ENCODE measurements at regions not wholly inside any gene's neighbourhood (a gene's known extent, or its start where the extent isn't known, plus 50 kb on each side); places are given as distances from the start of the nearest gene placed in this dataset.

GRCh38 chr18:54035927-54036326 is 188.5 kb downstream of the MBD2 start:
- no peak overlapping the region for H2AFZ ChIP-seq (replicated peaks; ENCODE audit: low read length, poor library complexity)
- no peaks in the 10 kb centered on the region for H3K27me3 ChIP-seq (ENCODE audit: control insufficient read depth, insufficient read depth, low read length)
- H3K9me1 ChIP-seq (ENCODE audit: insufficient read depth, low read length), result no peaks in the 10 kb centered on the region
- no TSS peak for BruUV-seq (replicated peaks)
- no peak overlapping the region for H3K9ac ChIP-seq (ENCODE audit: low read depth, low read length)
- H4K8ac ChIP-seq (ENCODE audit: low read depth in 2 of 2, low read length in 2 of 2), result no peak overlapping the region
- H2BK20ac ChIP-seq (ENCODE audit: low read depth, low read length), result no peak overlapping the region
- TF ChIP-seq USF2 (IDR thresholded peaks at IDR 0.05; ENCODE audit: low read depth, low read length), result no peak
- TF ChIP-seq FOS (IDR thresholded peaks at IDR 0.05; ENCODE audit: low read depth, low read length), result no peak
- TF ChIP-seq MAZ (IDR thresholded peaks at IDR 0.05; ENCODE audit: borderline replicate concordance, low read depth, low read length), result no peak
- no peak for TF ChIP-seq RCOR1 (IDR thresholded peaks at IDR 0.05; ENCODE audit: insufficient replicate concordance, low read length)
- no peak for TF ChIP-seq POLR2A (IDR thresholded peaks at IDR 0.05; ENCODE audit: low read depth, low read length)
- no peak for TF ChIP-seq MXI1 (IDR thresholded peaks at IDR 0.05; ENCODE audit: borderline replicate concordance, low read depth, low read length)
- no peak for TF ChIP-seq ELK1 (IDR thresholded peaks at IDR 0.05; ENCODE audit: borderline replicate concordance, low read depth, low read length)
- no peak for TF ChIP-seq CTCF (conservative IDR thresholded peaks at IDR 0.05; ENCODE audit: low read depth, low read length)
- no peak for TF ChIP-seq CHD1 (IDR thresholded peaks at IDR 0.05; ENCODE audit: low read depth, low read length)
- TF ChIP-seq CEBPB (IDR thresholded peaks at IDR 0.05; ENCODE audit: low read depth, low read length), result no peak
- TF ChIP-seq RAD21 (IDR thresholded peaks at IDR 0.05; ENCODE audit: low read length), result no peak
- TF ChIP-seq BHLHE40 (IDR thresholded peaks at IDR 0.05; ENCODE audit: low read depth, low read length), result no peak
- no peak for TF ChIP-seq SMC3 (IDR thresholded peaks at IDR 0.05; ENCODE audit: low read depth, low read length)
- no peak for TF ChIP-seq NFE2L2 (IDR thresholded peaks at IDR 0.05; ENCODE audit: low read depth, low read length)
- H2BK5ac ChIP-seq (ENCODE audit: low read depth, low read length, poor library complexity, severe bottlenecking), result no peak overlapping the region
- ATAC-seq (ENCODE audit: low read depth) (no peak), DNase-seq (no peak)
- H2BK120ac ChIP-seq (ENCODE audit: low read depth, low read length), result no peak overlapping the region
- intact Hi-C loops (cut with micrococcal nuclease), result no loop called here
- no peak overlapping the region for H3K4ac ChIP-seq (ENCODE audit: low read depth, low read length)
- no peak overlapping the region for H4K5ac ChIP-seq (ENCODE audit: low read depth, low read length)
- ChIA-PET CTCF (no interaction called here), POLR2A (ENCODE audit: unreplicated experiment) (no interaction called here)
- H2AK5ac ChIP-seq (ENCODE audit: low read depth, low read length), result no peak overlapping the region
- peaks cover 4% of the 10 kb centered on the region; the same call in 1 of the 2 replicates for H3K9me3 ChIP-seq (ENCODE audit: control insufficient read depth, insufficient read depth, low read length)
- no peaks in the 10 kb centered on the region for H3K36me3 ChIP-seq (ENCODE audit: control insufficient read depth, insufficient read depth, low read length)
- H3K79me1 ChIP-seq (ENCODE audit: low read depth in 1 of 2, low read length in 2 of 2), result no peaks in the 10 kb centered on the region
- H3K27ac ChIP-seq (ENCODE audit: insufficient read depth, low read length), result no peak overlapping the region
- no peaks in the 10 kb centered on the region for H3K4me1 ChIP-seq (ENCODE audit: control insufficient read depth, insufficient read depth, low read length)
- H3K18ac ChIP-seq (ENCODE audit: low read depth, low read length), result no peak overlapping the region
- H2BK15ac ChIP-seq (ENCODE audit: low read depth, low read length), result no peak overlapping the region
- H3K56ac ChIP-seq (ENCODE audit: extremely low read depth, insufficient read depth, low read length), result no peak overlapping the region
- no peak overlapping the region for H3K23ac ChIP-seq (ENCODE audit: low read depth, low read length)
- no peak overlapping the region for H4K91ac ChIP-seq (ENCODE audit: insufficient read depth, low read depth, low read length)
- dilution Hi-C loops (cut with HindIII; ENCODE audit: low sequenced_read_pairs, unreplicated experiment), result no loop called here
- no peak overlapping the region for H2AK9ac ChIP-seq (replicated peaks; ENCODE audit: low read depth, low read length, poor library complexity)
- in situ Hi-C loops (cut with MboI; ENCODE audit: low sequenced_read_pairs), result no loop called here
- no peak overlapping the region for H3K4me2 ChIP-seq (ENCODE audit: low read depth, low read length)
- no peaks in the 10 kb centered on the region for H4K20me1 ChIP-seq (ENCODE audit: insufficient read depth, low read length)
- H3K14ac ChIP-seq (replicated peaks; ENCODE audit: low read depth, low read length), result no peak overlapping the region
- no peak overlapping the region for H3K4me3 ChIP-seq (ENCODE audit: insufficient read depth, low read depth, low read length)

All from IMR-90 (cell line).